ENCODE measurements at regions not wholly inside any gene's neighbourhood (a gene's known extent, or its start where the extent isn't known, plus 50 kb on each side); places are given as distances from the start of the nearest gene placed in this dataset.

GRCh38 chr7:97623333-97623732 lies 108.6 kb upstream of the TAC1 start:
- no peak for TF ChIP-seq CTCF (conservative IDR thresholded peaks at IDR 0.05; ENCODE audit: low read length)
- TF ChIP-seq EZH2phosphoT487 (IDR thresholded peaks at IDR 0.05; ENCODE audit: borderline replicate concordance), result no peak
